SK-N-SH treated with all-trans-retinoic acid at 6 μM for 48 hours (cell line): ENCODE measurements at regions not wholly inside any gene's neighbourhood (a gene's known extent, or its start where the extent isn't known, plus 50 kb on each side); places are given as distances from the start of the nearest gene placed in this dataset.

Source experiments
- BACH2 ChIP-seq: fragments of 250-450 bp; sonication (Bioruptor Pico); IDR thresholded peaks from 2 replicates; pipeline ENCODE4 v1.9.0; 2021; ENCODE audit warnings: mild to moderate bottlenecking, borderline replicate concordance
- CREB5 ChIP-seq: fragments of 250-450 bp; sonication (Bioruptor Pico); IDR thresholded peaks from 2 replicates; pipeline ENCODE4 v1.5.1; 2020; ENCODE audit warnings: low read depth, mild to moderate bottlenecking, moderate library complexity
- CSDC2 ChIP-seq: fragments of 250-450 bp; sonication (Bioruptor Pico); IDR thresholded peaks from 2 replicates; pipeline ENCODE4 v1.5.0; 2020; ENCODE audit warnings: mild to moderate bottlenecking, moderate library complexity
- CSRNP3 ChIP-seq: fragments of 250-450 bp; sonication (Bioruptor Pico); IDR thresholded peaks from 2 replicates; pipeline ENCODE4 v1.5.1; 2021; ENCODE audit warnings: mild to moderate bottlenecking, moderate library complexity
- ESRRG ChIP-seq: fragments of 250-450 bp; sonication (Bioruptor Pico); IDR thresholded peaks from 2 replicates; pipeline ENCODE4 v1.6.1; 2021; ENCODE audit warnings: mild to moderate bottlenecking
- ISL1 ChIP-seq: fragments of 250-450 bp; sonication (Bioruptor Pico); IDR thresholded peaks from 2 replicates; pipeline ENCODE4 v2.1.2; 2022; ENCODE audit warnings: mild to moderate bottlenecking, moderate library complexity
- OSR1 ChIP-seq: fragments of 250-450 bp; sonication (Bioruptor Pico); IDR thresholded peaks from 2 replicates; pipeline ENCODE4 v1.8.0; 2022; ENCODE audit warnings: moderate library complexity, mild to moderate bottlenecking, inconsistent platforms
- RARB ChIP-seq: fragments of 250-450 bp; sonication (Bioruptor Pico); IDR thresholded peaks from 2 replicates; pipeline ENCODE4 v1.8.0; 2021; ENCODE audit warnings: mild to moderate bottlenecking, moderate library complexity
- TOX ChIP-seq: fragments of 250-450 bp; sonication (Bioruptor Pico); IDR thresholded peaks from 2 replicates; pipeline ENCODE4 v1.8.0; 2021; ENCODE audit warnings: mild to moderate bottlenecking, moderate library complexity, borderline replicate concordance
- ZFP30 ChIP-seq: fragments of 450-650 bp; formaldehyde crosslinking; IDR thresholded peaks from 2 replicates; pipeline ENCODE4 v1.5.0; 2022; ENCODE audit warnings: mild to moderate bottlenecking, moderate library complexity
- ZNF565 ChIP-seq: fragments of 450-650 bp; formaldehyde crosslinking; conservative IDR thresholded peaks from 2 replicates; pipeline ENCODE4 v1.5.0; 2020; ENCODE audit warnings: low read depth, mild to moderate bottlenecking, moderate library complexity
- ZNF70 ChIP-seq: fragments of 450-650 bp; formaldehyde crosslinking; IDR thresholded peaks from 2 replicates; pipeline ENCODE4 v1.5.0; 2020; ENCODE audit warnings: mild to moderate bottlenecking, moderate library complexity
- TF ChIP-seq, protein P1 (sequence below): fragments of 250-450 bp; sonication (Bioruptor Pico); IDR thresholded peaks from 2 replicates; pipeline ENCODE4 v1.8.0; 2020; ENCODE audit warnings: mild to moderate bottlenecking, moderate library complexity, borderline replicate concordance
- TF ChIP-seq, protein P2 (sequence below): fragments of 250-450 bp; sonication (Bioruptor Pico); IDR thresholded peaks from 2 replicates; pipeline ENCODE4 v1.8.0; 2021; ENCODE audit warnings: low read depth, mild to moderate bottlenecking, moderate library complexity, borderline replicate concordance

GRCh38 chr5:10860645-10861422 lies 99.8 kb upstream of the DAP start:
- TF ChIP-seq ESRRG, result no peak
- no peak for TF ChIP-seq CSRNP3 (CRISPR knock-in tag)
- no peak for TF ChIP-seq TOX
- TF ChIP-seq, protein P1, sequence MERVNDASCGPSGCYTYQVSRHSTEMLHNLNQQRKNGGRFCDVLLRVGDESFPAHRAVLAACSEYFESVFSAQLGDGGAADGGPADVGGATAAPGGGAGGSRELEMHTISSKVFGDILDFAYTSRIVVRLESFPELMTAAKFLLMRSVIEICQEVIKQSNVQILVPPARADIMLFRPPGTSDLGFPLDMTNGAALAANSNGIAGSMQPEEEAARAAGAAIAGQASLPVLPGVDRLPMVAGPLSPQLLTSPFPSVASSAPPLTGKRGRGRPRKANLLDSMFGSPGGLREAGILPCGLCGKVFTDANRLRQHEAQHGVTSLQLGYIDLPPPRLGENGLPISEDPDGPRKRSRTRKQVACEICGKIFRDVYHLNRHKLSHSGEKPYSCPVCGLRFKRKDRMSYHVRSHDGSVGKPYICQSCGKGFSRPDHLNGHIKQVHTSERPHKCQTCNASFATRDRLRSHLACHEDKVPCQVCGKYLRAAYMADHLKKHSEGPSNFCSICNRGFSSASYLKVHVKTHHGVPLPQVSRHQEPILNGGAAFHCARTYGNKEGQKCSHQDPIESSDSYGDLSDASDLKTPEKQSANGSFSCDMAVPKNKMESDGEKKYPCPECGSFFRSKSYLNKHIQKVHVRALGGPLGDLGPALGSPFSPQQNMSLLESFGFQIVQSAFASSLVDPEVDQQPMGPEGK (CRISPR knock-in tag), result no peak
- TF ChIP-seq, protein P2, sequence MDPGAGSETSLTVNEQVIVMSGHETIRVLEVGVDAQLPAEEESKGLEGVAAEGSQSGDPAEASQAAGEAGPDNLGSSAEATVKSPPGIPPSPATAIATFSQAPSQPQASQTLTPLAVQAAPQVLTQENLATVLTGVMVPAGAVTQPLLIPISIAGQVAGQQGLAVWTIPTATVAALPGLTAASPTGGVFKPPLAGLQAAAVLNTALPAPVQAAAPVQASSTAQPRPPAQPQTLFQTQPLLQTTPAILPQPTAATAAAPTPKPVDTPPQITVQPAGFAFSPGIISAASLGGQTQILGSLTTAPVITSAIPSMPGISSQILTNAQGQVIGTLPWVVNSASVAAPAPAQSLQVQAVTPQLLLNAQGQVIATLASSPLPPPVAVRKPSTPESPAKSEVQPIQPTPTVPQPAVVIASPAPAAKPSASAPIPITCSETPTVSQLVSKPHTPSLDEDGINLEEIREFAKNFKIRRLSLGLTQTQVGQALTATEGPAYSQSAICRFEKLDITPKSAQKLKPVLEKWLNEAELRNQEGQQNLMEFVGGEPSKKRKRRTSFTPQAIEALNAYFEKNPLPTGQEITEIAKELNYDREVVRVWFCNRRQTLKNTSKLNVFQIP (CRISPR knock-in tag), result no peak
- TF ChIP-seq ZFP30 (CRISPR knock-in tag), result no peak
- TF ChIP-seq RARB (CRISPR knock-in tag), result no peak
- no peak for TF ChIP-seq ZNF565
- no peak for TF ChIP-seq OSR1 (CRISPR knock-in tag)
- no peak for TF ChIP-seq ISL1 (CRISPR knock-in tag)
- no peak for TF ChIP-seq CREB5 (CRISPR knock-in tag)
- no peak for TF ChIP-seq ZNF70 (CRISPR knock-in tag)
- TF ChIP-seq CSDC2, result no peak
- TF ChIP-seq BACH2 (CRISPR knock-in tag), result no peak
